ENCODE measurements at regions not wholly inside any gene's neighbourhood (a gene's known extent, or its start where the extent isn't known, plus 50 kb on each side); places are given as distances from the start of the nearest gene placed in this dataset.

DNA sequence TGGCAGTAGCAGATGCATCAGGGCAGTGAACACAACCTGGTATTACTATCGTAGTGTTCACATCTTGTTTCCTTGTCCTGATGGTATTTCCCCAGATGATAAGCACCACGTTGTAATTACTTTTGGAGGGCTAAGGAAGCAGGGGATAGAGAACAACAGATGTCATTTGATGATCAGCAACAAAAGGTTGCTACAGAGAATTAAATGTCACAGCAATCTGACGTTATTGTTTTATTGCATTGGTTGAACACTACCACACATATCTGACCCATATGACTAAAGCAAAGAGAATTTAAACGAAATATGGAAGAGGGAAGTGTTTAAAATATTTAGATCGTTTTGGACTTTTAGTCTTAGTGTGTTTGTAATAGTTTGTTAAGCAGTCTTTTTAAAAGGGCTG lies 408.3 kb downstream of the SH3GL2 start:
- no peaks in the 10 kb centered on the region for H4K20me1 ChIP-seq (ENCODE audit: insufficient read depth, low read length)
- H3K79me1 ChIP-seq (ENCODE audit: low read depth in 1 of 2, low read length in 2 of 2), result no peaks in the 10 kb centered on the region
- no peak overlapping the region for H4K8ac ChIP-seq (ENCODE audit: low read depth in 2 of 2, low read length in 2 of 2)
- no peak overlapping the region for H2BK5ac ChIP-seq (ENCODE audit: low read depth, low read length, poor library complexity, severe bottlenecking)
- H3K18ac ChIP-seq (ENCODE audit: low read depth, low read length), result no peak overlapping the region
- POLR2A ChIA-PET (ENCODE audit: unreplicated experiment), result no interaction called here
- H3K27me3 ChIP-seq (ENCODE audit: control insufficient read depth, insufficient read depth, low read length), result no peaks in the 10 kb centered on the region
- H3K4me1 ChIP-seq (ENCODE audit: control insufficient read depth, insufficient read depth, low read length), result no peaks in the 10 kb centered on the region
- dilution Hi-C loops (cut with HindIII; ENCODE audit: low sequenced_read_pairs, unreplicated experiment) (no loop called here), intact Hi-C loops (cut with micrococcal nuclease) (no loop called here), in situ Hi-C loops (cut with MboI; ENCODE audit: low sequenced_read_pairs) (no loop called here)
- no peak overlapping the region for H3K4me3 ChIP-seq (ENCODE audit: insufficient read depth, low read depth, low read length)
- no peak overlapping the region for H2BK20ac ChIP-seq (ENCODE audit: low read depth, low read length)
- CTCF ChIA-PET, result no interaction called here
- H3K23ac ChIP-seq (ENCODE audit: low read depth, low read length), result no peak overlapping the region
- no peak overlapping the region for H3K9ac ChIP-seq (ENCODE audit: low read depth, low read length)
- no peak overlapping the region for H4K91ac ChIP-seq (ENCODE audit: insufficient read depth, low read depth, low read length)
- H3K9me1 ChIP-seq (ENCODE audit: insufficient read depth, low read length), result no peaks in the 10 kb centered on the region
- no peak overlapping the region for H2AK5ac ChIP-seq (ENCODE audit: low read depth, low read length)
- H2AK9ac ChIP-seq (replicated peaks; ENCODE audit: low read depth, low read length, poor library complexity), result no peak overlapping the region
- H3K27ac ChIP-seq (ENCODE audit: insufficient read depth, low read length), result no peak overlapping the region
- no CpG with 5 or more reads among the region's 5 CpGs for WGBS, 2 experiments (ENCODE audit: extremely low coverage in 2 of 2, insufficient read length in 1 of 2)
- H3K4me2 ChIP-seq (ENCODE audit: low read depth, low read length), result no peak overlapping the region
- H3K56ac ChIP-seq (ENCODE audit: extremely low read depth, insufficient read depth, low read length), result no peak overlapping the region
- no peak overlapping the region for H2BK120ac ChIP-seq (ENCODE audit: low read depth, low read length)
- no TSS peak for BruUV-seq (replicated peaks)
- H3K36me3 ChIP-seq (ENCODE audit: control insufficient read depth, insufficient read depth, low read length), result no peaks in the 10 kb centered on the region
- DNase-seq (no peak), ATAC-seq (ENCODE audit: low read depth) (no peak)
- H3K9me3 ChIP-seq (ENCODE audit: control insufficient read depth, insufficient read depth, low read length), result no peaks in the 10 kb centered on the region
- no peak overlapping the region for H2AFZ ChIP-seq (replicated peaks; ENCODE audit: low read length, poor library complexity)
- no peak overlapping the region for H4K5ac ChIP-seq (ENCODE audit: low read depth, low read length)
- H2BK15ac ChIP-seq (ENCODE audit: low read depth, low read length), result no peak overlapping the region
- TF ChIP-seq NFE2L2 (IDR thresholded peaks at IDR 0.05; ENCODE audit: low read depth, low read length), result no peak
- no peak for TF ChIP-seq CEBPB (IDR thresholded peaks at IDR 0.05; ENCODE audit: low read depth, low read length)
- no peak for TF ChIP-seq RCOR1 (IDR thresholded peaks at IDR 0.05; ENCODE audit: insufficient replicate concordance, low read length)
- TF ChIP-seq USF2 (IDR thresholded peaks at IDR 0.05; ENCODE audit: low read depth, low read length), result no peak
- no peak for TF ChIP-seq RAD21 (IDR thresholded peaks at IDR 0.05; ENCODE audit: low read length)
- no peak for TF ChIP-seq POLR2A (IDR thresholded peaks at IDR 0.05; ENCODE audit: low read depth, low read length)
- TF ChIP-seq CTCF (conservative IDR thresholded peaks at IDR 0.05; ENCODE audit: low read depth, low read length), result no peak
- no peak for TF ChIP-seq FOS (IDR thresholded peaks at IDR 0.05; ENCODE audit: low read depth, low read length)
- TF ChIP-seq BHLHE40 (IDR thresholded peaks at IDR 0.05; ENCODE audit: low read depth, low read length), result no peak
- TF ChIP-seq RFX5 (IDR thresholded peaks at IDR 0.05; ENCODE audit: low read depth, low read length), result no peak
- no peak overlapping the region for H3K14ac ChIP-seq (replicated peaks; ENCODE audit: low read depth, low read length)
- no peak overlapping the region for H3K4ac ChIP-seq (ENCODE audit: low read depth, low read length)
